ENCODE measurements at regions not wholly inside any gene's neighbourhood (a gene's known extent, or its start where the extent isn't known, plus 50 kb on each side); places are given as distances from the start of the nearest gene placed in this dataset.

DNA sequence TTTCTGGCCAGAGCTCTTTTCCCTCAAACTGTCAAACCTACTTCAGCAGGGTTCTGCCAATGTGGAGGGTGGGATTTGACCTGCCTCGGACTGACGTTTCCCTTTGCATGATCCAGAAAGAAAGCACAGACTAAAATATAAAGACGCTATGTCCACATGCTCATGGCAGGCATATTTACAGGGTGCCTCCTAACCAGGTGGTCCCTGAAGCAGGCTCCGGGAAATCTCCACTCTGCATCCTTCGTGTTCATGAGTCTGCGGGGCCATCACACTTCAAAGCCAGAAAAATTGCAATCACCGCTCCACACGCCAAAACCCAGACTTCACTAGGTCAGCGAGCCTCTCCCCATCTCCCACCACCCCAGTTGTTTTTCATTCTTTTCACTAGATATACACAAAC is 143.3 kb upstream of the IGF1R start:
- TF ChIP-seq GABPA (IDR thresholded peaks at IDR 0.05; ENCODE audit: low read depth): no peak
- TF ChIP-seq, protein P1, sequence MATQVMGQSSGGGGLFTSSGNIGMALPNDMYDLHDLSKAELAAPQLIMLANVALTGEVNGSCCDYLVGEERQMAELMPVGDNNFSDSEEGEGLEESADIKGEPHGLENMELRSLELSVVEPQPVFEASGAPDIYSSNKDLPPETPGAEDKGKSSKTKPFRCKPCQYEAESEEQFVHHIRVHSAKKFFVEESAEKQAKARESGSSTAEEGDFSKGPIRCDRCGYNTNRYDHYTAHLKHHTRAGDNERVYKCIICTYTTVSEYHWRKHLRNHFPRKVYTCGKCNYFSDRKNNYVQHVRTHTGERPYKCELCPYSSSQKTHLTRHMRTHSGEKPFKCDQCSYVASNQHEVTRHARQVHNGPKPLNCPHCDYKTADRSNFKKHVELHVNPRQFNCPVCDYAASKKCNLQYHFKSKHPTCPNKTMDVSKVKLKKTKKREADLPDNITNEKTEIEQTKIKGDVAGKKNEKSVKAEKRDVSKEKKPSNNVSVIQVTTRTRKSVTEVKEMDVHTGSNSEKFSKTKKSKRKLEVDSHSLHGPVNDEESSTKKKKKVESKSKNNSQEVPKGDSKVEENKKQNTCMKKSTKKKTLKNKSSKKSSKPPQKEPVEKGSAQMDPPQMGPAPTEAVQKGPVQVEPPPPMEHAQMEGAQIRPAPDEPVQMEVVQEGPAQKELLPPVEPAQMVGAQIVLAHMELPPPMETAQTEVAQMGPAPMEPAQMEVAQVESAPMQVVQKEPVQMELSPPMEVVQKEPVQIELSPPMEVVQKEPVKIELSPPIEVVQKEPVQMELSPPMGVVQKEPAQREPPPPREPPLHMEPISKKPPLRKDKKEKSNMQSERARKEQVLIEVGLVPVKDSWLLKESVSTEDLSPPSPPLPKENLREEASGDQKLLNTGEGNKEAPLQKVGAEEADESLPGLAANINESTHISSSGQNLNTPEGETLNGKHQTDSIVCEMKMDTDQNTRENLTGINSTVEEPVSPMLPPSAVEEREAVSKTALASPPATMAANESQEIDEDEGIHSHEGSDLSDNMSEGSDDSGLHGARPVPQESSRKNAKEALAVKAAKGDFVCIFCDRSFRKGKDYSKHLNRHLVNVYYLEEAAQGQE (IDR thresholded peaks at IDR 0.05; ENCODE audit: insufficient replicate concordance, low read depth): no peak
- TF ChIP-seq POLR2AphosphoS5 (IDR thresholded peaks at IDR 0.05; ENCODE audit: low read depth): no peak
- TF ChIP-seq, protein P2, sequence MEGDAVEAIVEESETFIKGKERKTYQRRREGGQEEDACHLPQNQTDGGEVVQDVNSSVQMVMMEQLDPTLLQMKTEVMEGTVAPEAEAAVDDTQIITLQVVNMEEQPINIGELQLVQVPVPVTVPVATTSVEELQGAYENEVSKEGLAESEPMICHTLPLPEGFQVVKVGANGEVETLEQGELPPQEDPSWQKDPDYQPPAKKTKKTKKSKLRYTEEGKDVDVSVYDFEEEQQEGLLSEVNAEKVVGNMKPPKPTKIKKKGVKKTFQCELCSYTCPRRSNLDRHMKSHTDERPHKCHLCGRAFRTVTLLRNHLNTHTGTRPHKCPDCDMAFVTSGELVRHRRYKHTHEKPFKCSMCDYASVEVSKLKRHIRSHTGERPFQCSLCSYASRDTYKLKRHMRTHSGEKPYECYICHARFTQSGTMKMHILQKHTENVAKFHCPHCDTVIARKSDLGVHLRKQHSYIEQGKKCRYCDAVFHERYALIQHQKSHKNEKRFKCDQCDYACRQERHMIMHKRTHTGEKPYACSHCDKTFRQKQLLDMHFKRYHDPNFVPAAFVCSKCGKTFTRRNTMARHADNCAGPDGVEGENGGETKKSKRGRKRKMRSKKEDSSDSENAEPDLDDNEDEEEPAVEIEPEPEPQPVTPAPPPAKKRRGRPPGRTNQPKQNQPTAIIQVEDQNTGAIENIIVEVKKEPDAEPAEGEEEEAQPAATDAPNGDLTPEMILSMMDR (IDR thresholded peaks at IDR 0.05; ENCODE audit: insufficient read depth, low read length): no peak
- TF ChIP-seq SPI1 (IDR thresholded peaks at IDR 0.05; ENCODE audit: borderline replicate concordance, low read depth): no peak
- Histone ChIP-seq H3K4me3 (replicated peaks; ENCODE audit: insufficient read depth, low read length) (no peak overlapping the region), H3K27me3 (ENCODE audit: insufficient read depth, poor library complexity, severe bottlenecking) (no peaks in the 10 kb centered on the region), H3K27ac (replicated peaks) (no peak overlapping the region; the same call in 1 of the 2 replicates)
- no peak for DNase-seq (ENCODE audit: low read depth in 1 of 2, low spot score in 1 of 2)

DNA sequence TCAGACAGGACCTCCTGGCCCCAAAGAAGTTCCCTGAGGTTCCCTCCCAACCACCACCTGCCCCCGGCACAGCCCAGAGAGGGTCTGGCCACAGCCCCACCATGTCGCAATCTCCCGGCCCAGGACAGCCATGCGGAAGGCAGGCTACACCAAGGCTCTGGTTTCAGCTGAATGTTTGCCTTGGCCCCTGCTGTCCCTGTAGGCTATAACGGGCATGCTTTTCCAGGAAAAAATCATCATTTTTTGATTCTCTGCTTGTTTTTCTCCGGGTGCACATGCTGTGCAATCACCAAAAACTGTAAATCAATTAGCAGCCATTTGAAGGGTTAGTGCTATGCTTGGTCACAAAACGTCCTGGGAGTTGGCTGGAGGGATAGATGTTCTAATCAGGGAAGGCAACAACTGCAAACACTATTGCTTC is 142.7 kb upstream of the IGF1R start:
- peak in 1 of 2 experiments; percentile 58 for DNase-seq (ENCODE audit: low read depth in 1 of 2, low spot score in 1 of 2)
- H3K27me3 ChIP-seq (ENCODE audit: insufficient read depth, poor library complexity, severe bottlenecking): no peaks in the 10 kb centered on the region
- TF ChIP-seq, protein P2 (IDR thresholded peaks at IDR 0.05; ENCODE audit: insufficient read depth, low read length): no peak
- no peak for TF ChIP-seq POLR2AphosphoS5 (IDR thresholded peaks at IDR 0.05; ENCODE audit: low read depth)
- TF ChIP-seq, protein P1 (IDR thresholded peaks at IDR 0.05; ENCODE audit: insufficient replicate concordance, low read depth): no peak
- TF ChIP-seq SPI1 (IDR thresholded peaks at IDR 0.05; ENCODE audit: borderline replicate concordance, low read depth): no peak
- no peak for TF ChIP-seq GABPA (IDR thresholded peaks at IDR 0.05; ENCODE audit: low read depth)
- no peak overlapping the region for H3K27ac ChIP-seq (replicated peaks)
- H3K4me3 ChIP-seq (replicated peaks; ENCODE audit: insufficient read depth, low read length): no peak overlapping the region

DNA sequence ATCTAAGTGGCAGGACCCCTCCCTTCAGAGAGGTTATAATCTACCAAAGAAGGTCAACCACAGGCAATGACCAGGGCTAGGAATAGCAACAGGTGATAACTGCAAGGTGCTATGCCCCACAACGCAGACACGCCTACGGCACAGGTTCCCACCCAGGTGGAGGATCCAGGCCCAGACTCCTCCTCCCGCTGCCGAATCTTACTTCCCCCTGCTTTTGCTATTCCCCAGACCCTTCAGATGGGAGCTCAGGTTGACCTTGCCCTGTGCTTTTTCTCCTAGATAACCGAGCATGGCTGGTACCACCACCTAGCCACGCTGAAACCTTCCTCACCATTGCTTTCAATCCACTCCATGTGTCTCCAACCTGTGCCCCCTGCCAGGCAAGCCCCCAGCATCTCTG is 142.2 kb upstream of the IGF1R start:
- H3K4me3 ChIP-seq (replicated peaks; ENCODE audit: insufficient read depth, low read length): no peak overlapping the region
- no peaks in the 10 kb centered on the region for H3K27me3 ChIP-seq (ENCODE audit: insufficient read depth, poor library complexity, severe bottlenecking)
- TF ChIP-seq, protein P2 (IDR thresholded peaks at IDR 0.05; ENCODE audit: insufficient read depth, low read length): no peak
- TF ChIP-seq, protein P1 (IDR thresholded peaks at IDR 0.05; ENCODE audit: insufficient replicate concordance, low read depth): no peak
- TF ChIP-seq POLR2AphosphoS5 (IDR thresholded peaks at IDR 0.05; ENCODE audit: low read depth) (no peak), GABPA (IDR thresholded peaks at IDR 0.05; ENCODE audit: low read depth) (no peak), SPI1 (IDR thresholded peaks at IDR 0.05; ENCODE audit: borderline replicate concordance, low read depth) (no peak)
- H3K27ac ChIP-seq (replicated peaks): no peak overlapping the region
- no peak for DNase-seq (ENCODE audit: low read depth in 1 of 2, low spot score in 1 of 2)
